IMR-90 (cell line): ENCODE measurements at regions not wholly inside any gene's neighbourhood (a gene's known extent, or its start where the extent isn't known, plus 50 kb on each side); places are given as distances from the start of the nearest gene placed in this dataset.

Source experiments
- ATAC-seq: fragments of 200-7000 bp; cut with Tn5 transposase; 2 replicates; pipeline ENCODE4 v1.9.1; 2020; ENCODE audit warnings: low read depth, mild to moderate bottlenecking, moderate library complexity
- BruUV-seq: library from RNA; stranded (reverse); fragments of 400-500 nt; replicated peaks from 2 replicates; lab custom pipeline; 2021; lab: Mats Ljungman, UMichigan
- CTCF ChIA-PET: fragments of 300-600 bp; formaldehyde crosslinking; extraction: SDS; loops from one replicate; lab custom pipeline; 2021; ENCODE audit warnings: antibody characterized with exemption; lab: Yijun Ruan, JAX
- POLR2A ChIA-PET: fragments of 300-600 bp; sonication (Branson Sonifier 250); formaldehyde crosslinking; loops from one replicate; lab custom pipeline; 2022; ENCODE audit warnings: antibody characterized with exemption; ENCODE audit not compliant: unreplicated experiment; lab: Charles Lee
- DNase-seq: peaks from one replicate; pipeline ENCODE4 v3.0.0; 2013
- H2AFZ ChIP-seq: replicated peaks from 2 replicates; pipeline ENCODE3; 2013; ENCODE audit warnings: low read length, mild to moderate bottlenecking; ENCODE audit not compliant: poor library complexity
- H2AK5ac ChIP-seq: 2 replicates; pipeline ENCODE4 v1.6.1; 2013; ENCODE audit warnings: low read depth, low read length, inconsistent platforms
- H2AK9ac ChIP-seq: replicated peaks from 2 replicates; pipeline ENCODE3; 2013; ENCODE audit warnings: mild to moderate bottlenecking, low read depth, low read length, moderate library complexity; ENCODE audit not compliant: poor library complexity
- H2BK120ac ChIP-seq: 2 replicates; pipeline ENCODE4 v1.6.1; 2013; ENCODE audit warnings: low read depth, low read length, inconsistent platforms
- H2BK15ac ChIP-seq: 3 replicates; pipeline ENCODE4 v1.6.1; 2013; ENCODE audit warnings: low read depth, low read length, inconsistent platforms
- H2BK20ac ChIP-seq: 2 replicates; pipeline ENCODE4 v1.6.1; 2013; ENCODE audit warnings: low read depth, mild to moderate bottlenecking, inconsistent platforms, low read length, moderate library complexity
- H2BK5ac ChIP-seq: 2 replicates; pipeline ENCODE4 v1.6.1; 2013; ENCODE audit warnings: mild to moderate bottlenecking, low read depth, low read length, inconsistent platforms; ENCODE audit not compliant: poor library complexity, severe bottlenecking
- H3K14ac ChIP-seq: replicated peaks from 2 replicates; pipeline ENCODE4 v1.6.1; 2013; ENCODE audit warnings: low read depth, low read length, inconsistent platforms
- H3K18ac ChIP-seq: 2 replicates; pipeline ENCODE4 v1.6.1; 2013; ENCODE audit warnings: low read depth, low read length, control low read depth
- H3K23ac ChIP-seq: 2 replicates; pipeline ENCODE4 v1.6.1; 2013; ENCODE audit warnings: low read depth, low read length, inconsistent platforms
- H3K27ac ChIP-seq: 2 replicates; pipeline ENCODE4 v1.5.1; 2013; ENCODE audit warnings: mild to moderate bottlenecking, control low read depth, low read length; ENCODE audit not compliant: insufficient read depth
- H3K27me3 ChIP-seq: 2 replicates; pipeline ENCODE4 v1.6.1; 2013; ENCODE audit warnings: low read length; ENCODE audit not compliant: control insufficient read depth, insufficient read depth
- H3K36me3 ChIP-seq: 2 replicates; pipeline ENCODE4 v1.6.1; 2013; ENCODE audit warnings: low read length, mixed read lengths; ENCODE audit not compliant: control insufficient read depth, insufficient read depth
- H3K4ac ChIP-seq: 2 replicates; pipeline ENCODE4 v1.6.1; 2013; ENCODE audit warnings: low read depth, low read length, inconsistent platforms
- H3K4me1 ChIP-seq: 2 replicates; pipeline ENCODE4 v1.6.1; 2013; ENCODE audit warnings: low read length, mixed read lengths; ENCODE audit not compliant: control insufficient read depth, insufficient read depth
- H3K4me2 ChIP-seq: 2 replicates; pipeline ENCODE4 v1.6.1; 2013; ENCODE audit warnings: low read depth, mild to moderate bottlenecking, control low read depth, low read length, moderate library complexity
- H3K4me3 ChIP-seq: 2 replicates; pipeline ENCODE4 v1.5.1; 2013; ENCODE audit warnings: low read depth, mild to moderate bottlenecking, control low read depth, low read length, moderate library complexity; ENCODE audit not compliant: insufficient read depth
- H3K56ac ChIP-seq: 2 replicates; pipeline ENCODE4 v1.6.1; 2013; ENCODE audit warnings: low read length, inconsistent platforms; ENCODE audit not compliant: insufficient read depth; ENCODE audit errors: extremely low read depth
- H3K79me1 ChIP-seq, 2 experiments: 2 replicates each; pipeline ENCODE4 v1.6.1; 2013; ENCODE audit warnings: low read length in 2 of 2, inconsistent platforms in 1 of 2, low read depth in 1 of 2
- H3K9ac ChIP-seq: 2 replicates; pipeline ENCODE4 v1.6.1; 2013; ENCODE audit warnings: low read depth, low read length, control low read depth
- H3K9me1 ChIP-seq: 2 replicates; pipeline ENCODE4 v1.6.1; 2013; ENCODE audit warnings: low read length, inconsistent platforms; ENCODE audit not compliant: insufficient read depth
- H3K9me3 ChIP-seq: 2 replicates; pipeline ENCODE4 v1.6.1; 2013; ENCODE audit warnings: low read length; ENCODE audit not compliant: control insufficient read depth, insufficient read depth
- H4K20me1 ChIP-seq: 2 replicates; pipeline ENCODE4 v1.6.1; 2013; ENCODE audit warnings: low read length, inconsistent platforms; ENCODE audit not compliant: insufficient read depth
- H4K5ac ChIP-seq: 2 replicates; pipeline ENCODE4 v1.6.1; 2013; ENCODE audit warnings: mild to moderate bottlenecking, low read depth, low read length, control low read depth
- H4K8ac ChIP-seq, 2 experiments: 2 replicates each; pipeline ENCODE4 v1.6.1; 2013; ENCODE audit warnings: low read depth in 2 of 2, low read length in 2 of 2, control low read depth in 1 of 2, inconsistent platforms in 1 of 2
- H4K91ac ChIP-seq: 2 replicates; pipeline ENCODE4 v1.6.1; 2013; ENCODE audit warnings: low read depth, low read length, inconsistent platforms; ENCODE audit not compliant: insufficient read depth
- BHLHE40 ChIP-seq: fragments of 150-350 bp; IDR thresholded peaks from 2 replicates; pipeline ENCODE4 v1.6.1; 2016; ENCODE audit warnings: mild to moderate bottlenecking, low read depth, low read length
- CHD1 ChIP-seq: IDR thresholded peaks from 2 replicates; pipeline ENCODE4 v1.6.1; 2012; ENCODE audit warnings: low read depth, low read length, improper control_type of control experiment
- CTCF ChIP-seq: conservative IDR thresholded peaks from 2 replicates; pipeline ENCODE4 v1.5.1; 2012; ENCODE audit warnings: mild to moderate bottlenecking, low read depth, low read length, improper control_type of control experiment
- FOS ChIP-seq: fragments of 150-350 bp; IDR thresholded peaks from 2 replicates; pipeline ENCODE4 v1.6.1; 2016; ENCODE audit warnings: low read depth, low read length
- MAFK ChIP-seq: IDR thresholded peaks from 2 replicates; pipeline ENCODE4 v1.6.1; 2012; ENCODE audit warnings: low read depth, low read length, improper control_type of control experiment
- MAZ ChIP-seq: IDR thresholded peaks from 2 replicates; pipeline ENCODE4 v1.6.1; 2012; ENCODE audit warnings: low read depth, mild to moderate bottlenecking, low read length, improper control_type of control experiment, moderate library complexity, borderline replicate concordance
- MXI1 ChIP-seq: IDR thresholded peaks from 2 replicates; pipeline ENCODE4 v1.6.1; 2012; ENCODE audit warnings: low read depth, mild to moderate bottlenecking, low read length, moderate library complexity, borderline replicate concordance
- NFE2L2 ChIP-seq: fragments of 150-350 bp; IDR thresholded peaks from 2 replicates; pipeline ENCODE4 v1.6.1; 2016; ENCODE audit warnings: low read depth, mild to moderate bottlenecking, low read length
- RAD21 ChIP-seq: IDR thresholded peaks from 2 replicates; pipeline ENCODE4 v1.6.1; 2012; ENCODE audit warnings: low read length, improper control_type of control experiment
- RCOR1 ChIP-seq: IDR thresholded peaks from 2 replicates; pipeline ENCODE4 v1.6.1; 2012; ENCODE audit warnings: mild to moderate bottlenecking, low read length, improper control_type of control experiment; ENCODE audit not compliant: insufficient replicate concordance
- RFX5 ChIP-seq: IDR thresholded peaks from 2 replicates; pipeline ENCODE4 v1.8.0; 2012; ENCODE audit warnings: low read depth, mild to moderate bottlenecking, low read length, moderate library complexity
- SMC3 ChIP-seq: fragments of 150-350 bp; IDR thresholded peaks from 2 replicates; pipeline ENCODE4 v1.6.1; 2016; ENCODE audit warnings: low read depth, mild to moderate bottlenecking, antibody characterized with exemption, low read length, moderate library complexity
- WGBS, 2 experiments: methylation state at CpG; one replicate each; pipeline versions ENCODE4 v1.1.5 to v1.1.7; 2013; ENCODE audit warnings: missing lambda C conversion rate in 2 of 2; ENCODE audit not compliant: insufficient read length in 1 of 2; ENCODE audit errors: extremely low coverage in 2 of 2; 5-methylcytosine and 5-hydroxymethylcytosine counted together
- dilution Hi-C: fragments of 300-500 bp; cut with HindIII; formaldehyde crosslinking; loops from one replicate; pipeline ENCODE4 v1.14.3; 2018; ENCODE audit warnings: low sequenced_read_pairs; ENCODE audit not compliant: unreplicated experiment
- in situ Hi-C: fragments of 300-500 bp; cut with MboI; formaldehyde crosslinking; loops from 3 replicates; pipeline ENCODE4 v1.14.3; 2019; ENCODE audit warnings: low sequenced_read_pairs, inconsistent platforms, mixed read lengths
- intact Hi-C: fragments of 100-400 bp; cut with micrococcal nuclease; formaldehyde crosslinking; loops from 2 replicates; pipeline ENCODE4 v1.10.0; 2022

- no peaks in the 10 kb centered on the region for H3K36me3 ChIP-seq
- no peak overlapping the region for H3K27ac ChIP-seq
- no peak overlapping the region for H2AFZ ChIP-seq
- H3K9ac ChIP-seq: no peak overlapping the region
- no TSS peak for BruUV-seq
- H3K14ac ChIP-seq: no peak overlapping the region
- H3K18ac ChIP-seq: no peak overlapping the region
- H4K91ac ChIP-seq: no peak overlapping the region
- in situ Hi-C loops: no loop called here
- no peak overlapping the region for H2BK20ac ChIP-seq
- H3K79me1 ChIP-seq: no peaks in the 10 kb centered on the region
- no peak overlapping the region for H3K4ac ChIP-seq
- H2AK5ac ChIP-seq: no peak overlapping the region
- no peaks in the 10 kb centered on the region for H3K4me1 ChIP-seq
- H3K27me3 ChIP-seq: no peaks in the 10 kb centered on the region
- no peak overlapping the region for H3K4me3 ChIP-seq
- H3K9me1 ChIP-seq: no peaks in the 10 kb centered on the region
- H2BK15ac ChIP-seq: no peak overlapping the region
- H4K20me1 ChIP-seq: no peaks in the 10 kb centered on the region
- 0 out of 2 replicates have a peak, but pooled peaks cover 3% of the 10 kb centered on the region for H3K9me3 ChIP-seq
- ChIA-PET CTCF (no interaction called here), POLR2A (no interaction called here)
- no peak overlapping the region for H2BK120ac ChIP-seq
- no CpG with 5 or more reads among the region's 2 CpGs for WGBS, 2 experiments
- dilution Hi-C loops: no loop called here
- no peak overlapping the region for H3K56ac ChIP-seq
- DNase-seq (no peak), ATAC-seq (no peak)
- H3K4me2 ChIP-seq: no peak overlapping the region
- no peak for TF ChIP-seq MAFK
- TF ChIP-seq MAZ: no peak
- TF ChIP-seq RCOR1: no peak
- TF ChIP-seq SMC3: no peak
- TF ChIP-seq MXI1: no peak
- TF ChIP-seq CTCF: no peak
- no peak for TF ChIP-seq RAD21
- TF ChIP-seq FOS: no peak
- no peak for TF ChIP-seq RFX5
- no peak for TF ChIP-seq NFE2L2
- TF ChIP-seq BHLHE40: no peak
- no peak for TF ChIP-seq CHD1
- no peak overlapping the region for H4K5ac ChIP-seq
- no peak overlapping the region for H4K8ac ChIP-seq
- intact Hi-C loops: no loop called here
- H2BK5ac ChIP-seq: no peak overlapping the region
- no peak overlapping the region for H3K23ac ChIP-seq
- H2AK9ac ChIP-seq: no peak overlapping the region
These were observed 380.2 kb upstream of the NDST3 start for GRCh38 chr4:117654079-117654478.
